SH-SY5Y (cell line): ENCODE measurements at regions not wholly inside any gene's neighbourhood (a gene's known extent, or its start where the extent isn't known, plus 50 kb on each side); places are given as distances from the start of the nearest gene placed in this dataset.

Experiments used
- GATA2 ChIP-seq: IDR thresholded peaks from 2 replicates; pipeline ENCODE4 v1.6.1; 2011; ENCODE audit warnings: mild to moderate bottlenecking, low read depth, low read length
- GATA3 ChIP-seq: IDR thresholded peaks from 2 replicates; pipeline ENCODE4 v1.6.1; 2011; ENCODE audit warnings: low read depth, mild to moderate bottlenecking, low read length, moderate library complexity

- TF ChIP-seq GATA3, result no peak
- TF ChIP-seq GATA2, result no peak
Observed at GRCh38 chr5:108649106-108649505, 98.6 kb upstream of the FER start.
